ENCODE measurements at regions not wholly inside any gene's neighbourhood (a gene's known extent, or its start where the extent isn't known, plus 50 kb on each side); places are given as distances from the start of the nearest gene placed in this dataset.
"Not testable (repeated sequence)": the region's sequence is repeated elsewhere in the genome, so short reads cannot be mapped to it uniquely, and the experiment has no call there.

DNA sequence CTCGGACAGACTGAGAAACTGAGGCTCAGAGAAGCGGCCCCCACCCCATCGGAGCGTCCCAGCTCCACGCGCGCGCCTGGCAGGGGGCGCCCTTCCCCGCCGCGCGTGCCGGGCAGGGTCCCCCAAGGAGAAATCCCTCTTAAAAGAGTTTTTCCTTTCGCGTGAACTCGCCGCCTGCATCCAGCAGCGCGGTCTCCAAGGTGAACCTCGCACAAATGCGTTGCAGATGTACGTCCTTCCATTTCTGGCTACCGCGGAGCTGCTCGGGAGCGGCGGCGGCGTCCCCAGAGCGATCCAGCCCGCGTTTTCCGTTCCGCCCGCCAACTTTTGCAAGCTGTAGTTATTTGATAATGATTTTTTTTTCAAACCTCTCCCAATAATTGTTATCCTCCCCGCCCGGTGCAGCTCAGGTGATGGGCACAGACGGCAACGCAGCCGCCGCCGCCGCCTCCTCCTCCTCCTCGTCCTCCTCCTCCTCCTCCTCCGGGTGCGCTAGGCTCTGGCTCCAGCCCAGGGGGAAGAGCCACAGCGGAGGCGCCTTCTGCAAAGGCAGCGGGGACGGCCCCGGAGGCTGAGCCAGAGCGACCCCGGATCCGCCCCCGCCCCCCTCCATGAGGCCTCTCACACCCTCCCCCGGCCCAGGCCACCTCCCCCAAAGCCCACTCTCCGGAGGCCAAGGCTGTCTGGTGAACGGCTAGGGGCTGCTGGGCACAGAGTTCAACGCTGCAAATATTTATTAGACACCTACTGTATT lies 74.0 kb upstream of the CUX1 start:
- no peak for DNase-seq (ENCODE audit: low read depth)

DNA sequence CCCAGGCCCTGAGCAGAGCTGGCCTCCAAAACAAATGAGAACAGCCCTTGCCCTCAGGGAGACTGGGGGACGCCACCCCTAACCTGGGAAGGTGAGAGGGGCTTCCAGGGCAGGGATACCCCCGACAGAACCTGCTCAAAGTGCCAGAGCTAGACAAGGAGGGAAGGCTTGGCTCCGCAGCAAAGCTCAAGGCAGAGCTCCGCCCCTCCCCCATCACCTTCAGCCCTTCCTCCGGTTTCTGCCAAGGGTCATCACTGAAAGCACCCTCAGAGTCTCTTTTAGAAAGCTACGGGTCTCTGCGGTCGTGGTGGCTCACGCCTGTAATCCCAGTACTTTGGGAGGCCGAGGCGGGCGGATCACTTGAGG lies 73.4 kb upstream of the CUX1 start:
- no peak for DNase-seq (ENCODE audit: low read depth)

DNA sequence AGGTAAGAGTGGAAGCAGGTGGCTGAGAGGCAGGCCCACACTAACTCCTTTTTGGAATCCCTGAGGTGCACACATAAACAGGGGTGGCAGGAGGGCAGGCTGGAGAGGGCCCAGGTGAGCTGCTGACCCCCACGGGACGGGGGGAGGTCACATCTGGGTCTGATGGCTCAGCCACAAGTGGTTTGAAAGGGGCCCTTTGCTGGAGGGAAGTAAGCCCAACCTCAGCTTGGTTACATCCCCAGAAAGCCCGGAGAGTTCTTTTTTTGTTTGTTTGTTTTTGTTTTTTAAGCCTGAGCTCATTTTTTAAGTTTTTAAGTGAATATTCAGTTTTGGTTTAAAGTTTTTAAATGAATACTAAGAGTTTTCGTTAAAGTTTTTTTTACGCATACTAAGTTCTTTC lies 72.8 kb upstream of the CUX1 start:
- DNase-seq (ENCODE audit: low read depth) = no peak

DNA sequence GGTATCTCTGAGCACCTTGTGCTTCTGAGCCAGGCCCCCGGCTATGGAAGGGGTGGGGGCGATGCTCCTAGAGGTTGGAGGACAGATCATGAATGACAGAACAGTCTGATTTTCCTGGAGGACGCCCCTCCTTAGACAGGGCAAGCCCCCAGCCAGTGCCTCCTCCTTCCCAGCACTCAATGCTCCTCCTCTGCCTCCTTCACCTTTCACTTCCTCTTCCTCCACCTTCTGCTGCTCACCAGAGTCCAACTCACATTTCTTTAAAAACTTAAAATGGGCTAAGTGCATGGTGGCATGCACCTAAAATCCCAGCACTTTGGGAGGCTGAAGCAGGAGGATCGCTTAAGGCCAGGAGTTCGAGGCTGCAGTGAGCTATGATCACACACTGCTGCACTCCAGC lies 71.1 kb upstream of the CUX1 start:
- DNase-seq (ENCODE audit: low read depth) = no peak

DNA sequence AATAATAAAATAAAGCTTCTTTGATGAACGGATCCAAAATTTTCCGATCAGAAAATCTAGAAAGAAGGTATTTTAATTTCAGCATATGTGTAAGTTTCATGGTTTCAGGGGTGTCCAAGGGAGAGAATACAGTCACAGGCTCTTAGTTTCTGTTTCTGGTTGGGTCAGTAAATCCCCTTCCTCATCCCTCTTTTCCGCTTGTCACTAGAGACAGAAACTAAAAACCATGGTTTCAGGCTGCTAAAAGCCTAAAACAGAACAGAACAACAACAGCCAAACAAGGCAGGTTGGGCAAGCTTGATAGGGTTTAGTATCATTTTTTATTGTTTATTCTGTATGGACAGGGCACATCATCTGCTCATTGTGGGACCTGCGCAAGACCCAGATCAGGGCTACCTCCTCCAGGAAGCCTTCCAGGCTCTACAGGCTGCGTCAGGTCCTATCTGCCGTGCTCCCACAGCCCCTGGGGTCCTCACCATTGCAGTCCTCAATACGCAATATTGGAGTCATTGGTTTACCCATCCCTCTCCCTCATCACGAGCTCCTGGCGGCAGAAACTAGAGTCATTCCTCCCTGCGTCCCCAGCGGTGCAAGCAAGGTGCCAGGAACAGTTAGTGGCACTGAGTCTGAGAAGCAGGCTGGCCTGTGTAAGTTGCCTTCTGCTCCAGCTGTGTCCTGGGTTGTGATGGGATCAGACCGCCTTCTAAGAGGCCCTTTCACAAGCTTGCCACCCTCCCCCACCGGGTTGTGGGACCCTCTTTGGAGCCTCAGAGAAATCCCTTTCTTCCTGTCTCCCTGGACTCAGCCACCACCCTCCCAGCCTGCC lies 70.2 kb upstream of the CUX1 start:
- no peak for DNase-seq (ENCODE audit: low read depth)

DNA sequence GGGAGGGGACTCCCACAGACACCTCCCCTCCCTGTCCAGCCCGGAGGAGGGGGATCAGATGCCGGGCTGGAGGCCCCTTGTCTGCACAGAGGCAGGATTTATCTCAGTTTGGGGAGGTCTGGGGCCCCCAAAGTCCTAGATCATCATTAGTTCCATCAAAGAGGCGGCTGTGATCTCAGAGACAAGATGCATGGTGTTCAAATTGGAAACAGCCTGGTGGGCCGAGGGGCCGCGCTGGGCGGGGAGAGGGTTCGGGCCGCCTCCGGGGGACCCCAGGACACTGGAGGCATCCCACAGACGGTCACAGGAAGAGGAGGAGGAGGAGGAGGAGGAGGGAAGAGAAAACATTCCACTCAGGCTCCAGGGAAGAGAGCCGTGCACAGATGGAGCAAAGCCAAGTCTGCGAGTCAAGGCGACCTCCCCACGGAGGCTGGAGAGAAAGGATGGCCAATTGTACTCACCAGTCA lies 69.5 kb upstream of the CUX1 start:
- no peak for DNase-seq (ENCODE audit: low read depth)

DNA sequence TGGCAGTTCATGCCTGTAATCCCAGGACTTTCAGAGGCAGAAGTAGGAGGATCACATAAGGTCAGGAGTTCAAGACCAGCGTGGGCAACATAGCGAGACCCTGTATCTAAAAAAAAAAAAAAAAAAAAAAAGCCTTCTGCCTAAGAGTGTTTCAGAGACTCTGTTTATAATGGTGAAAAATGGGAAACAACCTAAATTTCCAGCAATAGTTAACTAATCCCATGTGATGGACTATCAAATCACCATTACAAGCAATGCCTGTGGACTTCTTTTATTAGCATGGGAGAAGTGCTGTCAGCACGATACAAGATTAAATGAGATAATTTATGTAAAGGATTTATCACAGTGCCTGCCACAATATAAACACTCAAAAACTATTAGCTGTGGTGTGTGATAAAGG lies 67.5 kb upstream of the CUX1 start:
- no peak for DNase-seq (ENCODE audit: low read depth)

DNA sequence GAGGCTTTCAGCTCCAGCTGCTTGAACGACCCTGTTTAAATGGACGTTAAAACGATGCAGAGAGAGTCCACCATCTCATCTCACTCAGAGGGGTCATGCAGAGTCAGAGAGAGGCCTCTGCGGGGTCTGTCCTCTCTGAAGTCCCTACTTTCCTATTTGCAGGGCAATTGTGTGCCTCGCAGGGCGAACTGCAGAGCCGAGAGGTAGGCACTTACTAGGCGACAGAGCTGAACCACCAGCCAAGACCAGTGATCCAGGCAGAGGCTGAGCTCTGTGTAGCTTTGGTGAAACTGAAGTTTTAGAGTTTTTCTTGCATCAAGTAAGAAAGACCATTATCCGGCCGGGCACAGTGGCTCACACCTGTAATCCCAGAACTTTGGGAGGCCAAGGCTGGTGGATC lies 64.1 kb upstream of the CUX1 start:
- no peak for DNase-seq (ENCODE audit: low read depth)

DNA sequence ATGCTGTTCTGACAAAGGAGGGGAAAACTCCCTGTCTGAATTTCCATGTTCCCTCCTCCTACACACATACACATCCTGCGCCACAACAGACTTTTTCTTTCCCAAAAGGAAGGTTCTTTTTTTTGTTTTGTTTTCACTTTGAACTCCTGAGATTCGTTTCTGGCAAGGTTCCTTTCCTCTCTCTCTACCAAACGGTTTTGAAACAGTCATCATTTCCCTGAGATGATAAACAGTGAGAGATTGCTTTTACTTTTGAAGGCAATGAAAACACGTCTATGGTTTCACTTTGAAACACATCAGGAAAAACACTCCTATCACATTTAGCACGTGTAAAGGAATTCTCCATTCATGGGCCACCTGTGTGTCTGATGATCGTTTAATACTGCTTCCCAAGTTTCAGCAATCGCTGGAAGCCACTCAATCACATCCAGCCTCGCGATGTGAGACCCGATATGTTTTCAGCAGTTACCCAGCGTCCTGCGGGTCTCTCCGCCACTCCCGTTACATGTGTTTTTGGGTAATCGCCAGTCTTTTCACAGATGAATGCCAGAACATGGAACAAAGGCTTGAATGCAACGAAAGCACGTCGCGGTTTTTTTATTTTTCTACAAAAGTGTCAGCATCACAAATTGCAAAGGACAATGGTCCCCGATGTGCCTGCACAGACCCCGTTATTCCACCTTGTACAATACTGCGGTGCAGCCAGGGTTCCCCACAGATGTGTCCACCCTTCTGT lies 62.8 kb upstream of the CUX1 start:
- DNase-seq (ENCODE audit: low read depth) = peak; percentile 14

DNA sequence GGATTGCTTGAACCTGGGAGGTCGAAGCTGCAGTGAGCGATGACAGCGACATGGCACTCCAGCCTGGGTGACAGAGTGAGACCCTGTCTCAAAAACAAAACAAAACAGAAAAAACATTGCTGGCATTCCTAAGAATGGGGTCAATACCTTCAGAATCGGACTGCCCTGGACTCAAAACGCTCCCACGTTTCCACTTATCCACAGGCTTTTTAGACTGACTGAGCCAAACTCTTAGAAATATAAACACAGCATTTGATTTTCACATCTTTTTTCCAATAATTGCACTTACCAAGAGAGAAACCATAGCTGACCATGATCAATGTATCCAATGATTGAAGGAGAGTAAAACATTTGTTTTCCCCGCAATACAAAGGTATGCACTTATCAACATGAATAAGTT lies 59.5 kb upstream of the CUX1 start:
- DNase-seq (ENCODE audit: low read depth) = no peak

DNA sequence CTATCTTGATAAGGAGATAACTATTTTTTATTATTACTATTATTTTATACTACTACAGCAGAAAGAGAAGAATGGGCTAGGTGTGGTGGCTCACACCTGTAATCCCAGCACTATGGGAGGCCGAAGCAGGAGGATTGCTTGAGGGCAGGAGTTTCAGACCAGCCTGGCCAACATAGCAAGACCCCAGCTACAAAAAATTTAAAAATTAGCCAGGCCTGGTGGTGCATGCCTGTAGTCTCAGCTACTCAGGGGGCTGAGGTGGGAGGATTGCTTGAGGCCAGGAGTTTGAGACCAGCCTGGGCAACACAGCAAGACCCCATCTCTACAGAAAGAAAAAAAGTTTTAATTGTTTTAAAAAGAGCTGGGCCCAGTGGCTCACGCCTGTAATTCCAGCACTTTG lies 58.9 kb upstream of the CUX1 start:
- not testable (repeated sequence) for DNase-seq (ENCODE audit: low read depth)

DNA sequence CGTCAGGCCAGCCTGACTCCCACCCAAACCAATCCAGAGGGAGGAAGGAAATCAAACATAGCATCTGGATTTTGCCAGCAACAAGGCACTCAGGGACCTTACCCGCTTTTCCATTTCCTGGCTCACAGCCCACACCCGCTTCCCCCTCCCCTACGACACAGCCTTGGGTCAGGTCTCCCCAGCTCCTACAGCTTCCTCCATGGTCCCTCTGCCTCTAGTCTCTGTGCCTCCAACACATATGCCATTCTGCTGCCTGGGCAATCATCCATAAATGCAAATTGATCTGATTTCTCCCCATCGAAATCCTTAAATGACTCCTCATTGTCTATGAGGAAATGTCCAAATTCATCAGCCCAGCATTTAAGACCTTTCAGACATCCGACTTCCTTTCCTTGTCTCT lies 53.2 kb upstream of the CUX1 start:
- no peak for DNase-seq (ENCODE audit: low read depth)

DNA sequence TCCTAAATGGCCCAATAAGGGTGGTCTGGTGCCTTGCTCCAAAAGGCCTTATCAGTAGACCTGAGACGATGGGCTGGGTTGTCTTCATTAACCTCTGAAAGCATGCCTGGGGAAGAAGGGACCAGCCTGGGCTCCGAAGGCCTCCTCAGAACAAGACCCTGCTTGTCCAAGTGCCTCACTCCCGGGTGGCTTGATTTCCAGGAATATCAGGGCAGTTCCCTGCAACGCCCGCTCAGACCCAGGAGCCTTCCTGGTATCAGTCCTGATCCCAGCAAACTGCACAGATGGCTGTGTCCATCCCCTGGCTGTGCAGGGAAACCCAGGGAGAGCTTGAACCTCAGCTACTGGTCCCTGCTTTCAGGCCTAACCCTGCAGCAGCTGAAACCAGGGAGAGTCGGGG lies 49.9 kb upstream of the CUX1 start:
- DNase-seq (ENCODE audit: low read depth) = no peak
